HepG2 (cell line): ENCODE measurements at regions not wholly inside any gene's neighbourhood (a gene's known extent, or its start where the extent isn't known, plus 50 kb on each side); places are given as distances from the start of the nearest gene placed in this dataset.

Source experiments
- ATAC-seq: fragments of 200-7000 bp; cut with Tn5 transposase; 3 replicates; pipeline ENCODE4 v1.9.1; 2020; ENCODE audit warnings: mild to moderate bottlenecking, moderate library complexity
- BruUV-seq: library from RNA; stranded (reverse); fragments of 400-500 nt; replicated peaks from 2 replicates; lab custom pipeline; 2021; lab: Mats Ljungman, UMichigan
- CTCF ChIA-PET: fragments of 300-600 bp; formaldehyde crosslinking; extraction: SDS; loops from one replicate; lab custom pipeline; 2021; ENCODE audit warnings: low total read pairs, inconsistent platforms, low intra/inter-chr PET ratio; lab: Yijun Ruan, JAX
- POLR2A ChIA-PET: fragments of 350-600 bp; sonication (Branson Sonifier 250); formaldehyde crosslinking; loops from one replicate; lab custom pipeline; 2020; ENCODE audit warnings: antibody characterized with exemption, inconsistent platforms; lab: Yijun Ruan, JAX
- DNase-seq: peaks from one replicate; pipeline ENCODE4 v3.0.0-alpha.2; 2015; ENCODE audit warnings: low spot score
- FAIRE-seq: peaks from 3 replicates; lab custom pipeline; 2011; peaks lifted over from hg19 to GRCh38; lab: Jason Lieb, UNC
- H2AFZ ChIP-seq: one replicate; pipeline ENCODE4 v1.6.1; 2011; ENCODE audit warnings: low read length, inconsistent platforms
- H3K27ac ChIP-seq: fragments of 300-600 bp; 3 replicates; pipeline ENCODE4 v1.8.0; 2011; ENCODE audit warnings: mixed run types, mild to moderate bottlenecking, mixed read lengths, low read length, inconsistent platforms; ENCODE audit not compliant: insufficient read depth; ENCODE audit errors: extremely low read length
- H3K27me3 ChIP-seq, 2 experiments: fragments of 200-600 bp in 1 of 2; 2 replicates in 1 of 2; 3 replicates in 1 of 2; pipeline versions ENCODE4 v1.6.0 to v1.8.0; 2011; ENCODE audit warnings: low read length in 2 of 2, mild to moderate bottlenecking in 2 of 2, moderate library complexity in 2 of 2, inconsistent platforms in 1 of 2; ENCODE audit not compliant: insufficient read depth in 2 of 2, control insufficient read depth in 1 of 2
- H3K36me3 ChIP-seq, 2 experiments: fragments of 200-600 bp in 1 of 2; replicated peaks in 1 of 2; 2 replicates in 1 of 2; 3 replicates in 1 of 2; pipeline versions ENCODE4 v1.5.1 to v1.8.0; 2011; ENCODE audit warnings: low read length in 2 of 2, inconsistent platforms in 1 of 2; ENCODE audit not compliant: insufficient read depth in 2 of 2, control insufficient read depth in 1 of 2
- H3K4me1 ChIP-seq: 2 replicates; pipeline ENCODE4 v1.5.1; 2012; ENCODE audit warnings: low read length, inconsistent platforms; ENCODE audit not compliant: insufficient read depth
- H3K4me2 ChIP-seq: 2 replicates; pipeline ENCODE4 v1.6.0; 2011; ENCODE audit warnings: low read depth, low read length, inconsistent platforms
- H3K4me3 ChIP-seq, 3 experiments: fragments of 200-600 bp in 1 of 3; sonication (generic), shearing (Covaris generic) in 1 of 3; replicated peaks in 1 of 3; 2 replicates each; pipeline ENCODE4 v1.5.1; 2011 to 2016; ENCODE audit warnings: low read length in 3 of 3, inconsistent platforms in 2 of 3, low read depth in 2 of 3, mild to moderate bottlenecking in 2 of 3, control low read depth in 1 of 3, mixed read lengths in 1 of 3; ENCODE audit not compliant: insufficient read depth in 1 of 3
- H3K79me2 ChIP-seq: one replicate; pipeline ENCODE4 v1.6.1; 2011; ENCODE audit warnings: low read length, inconsistent platforms; ENCODE audit not compliant: insufficient read depth
- H3K9ac ChIP-seq: 2 replicates; pipeline ENCODE4 v1.6.0; 2011; ENCODE audit warnings: mild to moderate bottlenecking, low read depth, low read length, inconsistent platforms; ENCODE audit not compliant: insufficient read depth
- H3K9me3 ChIP-seq: 2 replicates; pipeline ENCODE4 v1.5.1; 2012; ENCODE audit warnings: mild to moderate bottlenecking, low read length
- H4K20me1 ChIP-seq: 2 replicates; pipeline ENCODE4 v1.6.0; 2011; ENCODE audit warnings: inconsistent platforms, mild to moderate bottlenecking, low read length, moderate library complexity; ENCODE audit not compliant: insufficient read depth
- CEBPB ChIP-seq: IDR thresholded peaks from 2 replicates; pipeline ENCODE4 v1.6.1; 2011; ENCODE audit warnings: low read depth, low read length, improper control_type of control experiment, borderline replicate concordance
- NR2C2 ChIP-seq: sonication (generic); formaldehyde crosslinking; IDR thresholded peaks from 2 replicates; pipeline ENCODE4 v1.4.0; 2020; ENCODE audit warnings: missing genetic modification reagents, mild to moderate bottlenecking, moderate library complexity, borderline replicate concordance
- POLR2AphosphoS2 ChIP-seq: IDR thresholded peaks from 2 replicates; pipeline ENCODE4 v1.6.1; 2011; ENCODE audit warnings: low read depth, low read length, improper control_type of control experiment
- RAD51 ChIP-seq: fragments of 450-650 bp; IDR thresholded peaks from 2 replicates; pipeline ENCODE4 v1.6.1; 2016; ENCODE audit warnings: borderline replicate concordance
- RNF2 ChIP-seq: fragments of 450-650 bp; conservative IDR thresholded peaks from 2 replicates; pipeline ENCODE4 v1.6.1; 2016; ENCODE audit warnings: low read depth
- XRCC5 ChIP-seq: fragments of 200-400 bp; formaldehyde crosslinking; optimal IDR thresholded peaks from 2 replicates; pipeline ENCODE3; 2017; ENCODE audit warnings: mild to moderate bottlenecking, low read length
- ZNF557 ChIP-seq: sonication (generic); formaldehyde crosslinking; IDR thresholded peaks from 2 replicates; pipeline ENCODE4 v1.4.0; 2020; ENCODE audit warnings: missing genetic modification reagents
- ZNF563 ChIP-seq: sonication (generic); formaldehyde crosslinking; IDR thresholded peaks from 2 replicates; pipeline ENCODE4 v1.8.0; 2022; ENCODE audit warnings: mild to moderate bottlenecking, moderate library complexity, missing genetic modification reagents
- ZNF609 ChIP-seq: sonication (generic); formaldehyde crosslinking; IDR thresholded peaks from 2 replicates; pipeline ENCODE4 v1.4.0; 2020; ENCODE audit warnings: mild to moderate bottlenecking, missing genetic modification reagents, borderline replicate concordance
- ZNF770 ChIP-seq: sonication (generic); formaldehyde crosslinking; IDR thresholded peaks from 2 replicates; pipeline ENCODE4 v1.5.0; 2020; ENCODE audit warnings: mild to moderate bottlenecking, missing genetic modification reagents
- WGBS: methylation state at CpG from one replicate; pipeline ENCODE4 v1.1.6; 2017; ENCODE audit warnings: low lambda C conversion rate; 5-methylcytosine and 5-hydroxymethylcytosine counted together
- in situ Hi-C: cut with HindIII; loops from 2 replicates; pipeline ENCODE4 v1.10.0; 2017; ENCODE audit warnings: low pct_unique_long_range_greater_than_20kb; ENCODE audit not compliant: extremely low pct_ligation_motif_present
- intact Hi-C: fragments of 100-400 bp; cut with micrococcal nuclease; formaldehyde crosslinking; loops from one replicate; pipeline ENCODE4 v1.10.0; 2022; ENCODE audit not compliant: unreplicated experiment

DNA sequence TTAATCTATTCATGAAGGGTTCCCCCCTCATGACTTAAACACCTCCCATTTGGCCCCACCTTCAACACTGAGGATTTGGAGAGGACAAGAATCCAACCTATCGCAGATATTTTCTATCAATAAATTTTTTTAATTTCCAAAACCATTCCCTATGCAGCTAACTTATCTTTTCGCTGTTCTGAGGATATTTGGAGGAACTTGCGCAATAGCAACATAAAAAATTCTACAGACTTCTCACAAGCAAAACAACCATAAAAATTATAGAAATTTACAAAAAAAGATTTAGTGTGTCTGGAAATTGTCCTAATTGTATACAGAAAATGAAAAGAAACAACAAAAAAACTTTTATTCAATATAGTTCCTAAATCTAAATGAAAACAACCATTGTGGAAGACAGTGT lies 1472.7 kb upstream of the ZEB2 start:
- H3K27me3 ChIP-seq: no peaks in the 10 kb centered on the region
- no peaks in the 10 kb centered on the region for H3K36me3 ChIP-seq
- BruUV-seq: no TSS peak
- H4K20me1 ChIP-seq: no peaks in the 10 kb centered on the region
- ChIA-PET POLR2A (no interaction called here), CTCF (no interaction called here)
- H3K4me2 ChIP-seq: no peak overlapping the region
- whole genome bisulfite sequencing: 79% methylated on average over 3 of the region's 3 CpGs
- no peak overlapping the region for H3K9ac ChIP-seq
- no peak for TF ChIP-seq RNF2
- peak; percentile 73; the same call in 1 of the 2 replicates for TF ChIP-seq CEBPB
- intact Hi-C loops: no loop called here
- ATAC-seq (no peak), DNase-seq (no peak), FAIRE-seq (no peak)
- no peaks in the 10 kb centered on the region for H3K4me1 ChIP-seq
- in situ Hi-C loops: no loop called here
- no peak overlapping the region for H3K27ac ChIP-seq
- no peaks in the 10 kb centered on the region for H3K79me2 ChIP-seq
- H3K4me3 ChIP-seq: no peak overlapping the region
- H2AFZ ChIP-seq: no peak overlapping the region
- H3K9me3 ChIP-seq: peaks cover 19% of the 10 kb centered on the region

DNA sequence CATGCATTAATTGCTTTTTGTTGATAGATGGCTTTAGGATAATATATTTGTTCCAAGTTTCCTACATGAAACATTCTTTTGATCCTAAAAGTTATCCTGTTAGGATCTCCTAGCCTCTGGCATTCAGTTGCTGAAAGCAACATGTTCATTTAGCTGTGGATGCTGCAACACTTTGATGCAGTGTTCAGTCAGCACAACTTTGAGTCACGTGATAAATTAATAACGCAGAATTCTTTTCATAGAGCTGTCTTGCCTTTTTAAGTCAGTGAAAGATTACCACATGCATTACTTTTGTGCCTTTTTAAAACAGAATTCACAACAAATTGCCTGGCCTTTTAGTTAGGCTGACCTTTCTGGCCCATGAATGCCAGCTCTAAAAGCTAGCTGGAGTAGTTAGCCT lies 1467.9 kb upstream of the ZEB2 start:
- no peak for DNase-seq

More for the DNA sequence above, 1467.9 kb upstream of the ZEB2 start:
- Histone ChIP-seq H3K36me3 (no peaks in the 10 kb centered on the region), H3K4me3 (no peak overlapping the region), H2AFZ (no peak overlapping the region), H4K20me1 (no peaks in the 10 kb centered on the region), H3K9ac (no peak overlapping the region), H3K9me3 (no peaks in the 10 kb centered on the region), H3K27me3 (no peaks in the 10 kb centered on the region), H3K79me2 (no peaks in the 10 kb centered on the region), H3K27ac (no peak overlapping the region), H3K4me1 (no peaks in the 10 kb centered on the region), H3K4me2 (no peak overlapping the region)
- intact Hi-C loops: no loop called here
- in situ Hi-C loops: no loop called here
- FAIRE-seq (no peak), ATAC-seq (no peak)
- TF ChIP-seq RAD51: peak; percentile 76
- TF ChIP-seq NR2C2 (CRISPR knock-in tag): no peak
- no peak for TF ChIP-seq XRCC5
- no peak for TF ChIP-seq ZNF557 (CRISPR knock-in tag)
- no peak for TF ChIP-seq POLR2AphosphoS2
- TF ChIP-seq ZNF609 (CRISPR knock-in tag): no peak
- no peak for TF ChIP-seq ZNF563 (CRISPR knock-in tag)
- TF ChIP-seq ZNF770 (CRISPR knock-in tag): no peak
- no TSS peak for BruUV-seq
- 29% methylated on average over 2 of the region's 2 CpGs for WGBS
- CTCF ChIA-PET: no interaction called here
- POLR2A ChIA-PET: no interaction called here
